Osteoblast (primary cell): ENCODE measurements at regions not wholly inside any gene's neighbourhood (a gene's known extent, or its start where the extent isn't known, plus 50 kb on each side); places are given as distances from the start of the nearest gene placed in this dataset.

ENCODE experiments used
- DNase-seq: peaks from one replicate; pipeline ENCODE4 v3.0.0; 2011; ENCODE audit warnings: low spot score, mixed read lengths; ENCODE audit not compliant: insufficient read length; ENCODE audit errors: missing footprints
- H2AFZ ChIP-seq: 2 replicates; pipeline ENCODE4 v1.6.0; 2011; ENCODE audit warnings: mild to moderate bottlenecking, low read length
- H3K27ac ChIP-seq: 2 replicates; pipeline ENCODE4 v1.5.1; 2011; ENCODE audit warnings: mild to moderate bottlenecking, low read depth, low read length, moderate library complexity
- H3K27me3 ChIP-seq: 2 replicates; pipeline ENCODE4 v1.6.0; 2012; ENCODE audit warnings: mild to moderate bottlenecking, control low read depth, inconsistent platforms, low read length, moderate library complexity; ENCODE audit not compliant: insufficient read depth
- H3K36me3 ChIP-seq: 2 replicates; pipeline ENCODE4 v1.5.1; 2011; ENCODE audit warnings: mild to moderate bottlenecking, low read length, control low read depth, moderate library complexity; ENCODE audit not compliant: insufficient read depth
- H3K4me1 ChIP-seq: 2 replicates; pipeline ENCODE4 v1.5.1; 2011; ENCODE audit warnings: mild to moderate bottlenecking, low read length, control low read depth, moderate library complexity; ENCODE audit not compliant: insufficient read depth
- H3K4me2 ChIP-seq: 2 replicates; pipeline ENCODE4 v1.6.0; 2011; ENCODE audit warnings: mild to moderate bottlenecking, low read length; ENCODE audit not compliant: insufficient read depth
- H3K4me3 ChIP-seq: fragments of 200-600 bp; sonication (generic); 3 replicates; pipeline ENCODE4 v1.5.1; 2012; ENCODE audit warnings: mild to moderate bottlenecking, low read length, inconsistent platforms; ENCODE audit not compliant: insufficient read depth
- H3K79me2 ChIP-seq: 2 replicates; pipeline ENCODE4 v1.6.0; 2012; ENCODE audit warnings: mild to moderate bottlenecking, low read length, control low read depth, inconsistent platforms; ENCODE audit not compliant: insufficient read depth
- H3K9me3 ChIP-seq: 2 replicates; pipeline ENCODE4 v1.5.1; 2011; ENCODE audit warnings: low read depth, low read length, control low read depth
- H4K20me1 ChIP-seq: 2 replicates; pipeline ENCODE4 v1.6.0; 2012; ENCODE audit warnings: mild to moderate bottlenecking, low read length, control low read depth; ENCODE audit not compliant: insufficient read depth
- CTCF ChIP-seq: IDR thresholded peaks from 2 replicates; pipeline ENCODE4 v1.5.1; 2011; ENCODE audit warnings: mild to moderate bottlenecking, low read depth, low read length, moderate library complexity; ENCODE audit errors: extremely low read depth

- no peaks in the 10 kb centered on the region for H3K79me2 ChIP-seq
- H4K20me1 ChIP-seq = no peaks in the 10 kb centered on the region
- no peak overlapping the region for H3K4me2 ChIP-seq
- TF ChIP-seq CTCF = no peak
- no peak overlapping the region for H3K4me3 ChIP-seq
- H3K9me3 ChIP-seq = peaks cover 2% of the 10 kb centered on the region
- H2AFZ ChIP-seq = no peak overlapping the region
- no peaks in the 10 kb centered on the region for H3K36me3 ChIP-seq
- DNase-seq = no peak
- H3K27ac ChIP-seq = no peak overlapping the region
- H3K27me3 ChIP-seq = no peaks in the 10 kb centered on the region
- no peaks in the 10 kb centered on the region for H3K4me1 ChIP-seq
Measured at GRCh38 chr15:97401970-97402369, 558.5 kb upstream of the ARRDC4 start.

DNA sequence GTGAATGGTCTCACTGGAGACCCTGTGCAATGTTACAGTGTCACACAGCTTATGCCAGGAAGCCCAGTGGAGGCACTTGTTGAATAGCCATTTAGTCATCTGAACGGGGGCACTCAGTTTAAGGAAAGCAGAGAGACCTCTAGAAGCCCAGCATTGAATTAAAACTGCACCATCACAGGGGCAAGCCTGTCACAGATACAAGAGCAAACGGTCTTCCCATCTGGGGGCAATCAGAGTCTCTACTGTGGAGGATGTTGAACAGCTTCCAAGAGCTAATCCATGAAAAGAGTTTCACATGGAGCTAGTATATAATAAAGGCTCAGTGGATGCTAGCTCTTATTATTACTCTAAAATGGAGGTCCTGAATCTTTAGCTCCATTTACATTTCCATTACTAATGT is 553.7 kb upstream of the ARRDC4 start:
- Histone ChIP-seq H3K4me1 (no peaks in the 10 kb centered on the region), H3K4me3 (no peak overlapping the region), H3K9me3 (peaks cover 5% of the 10 kb centered on the region), H3K27ac (no peak overlapping the region), H3K79me2 (no peaks in the 10 kb centered on the region), H3K4me2 (no peak overlapping the region), H4K20me1 (no peaks in the 10 kb centered on the region), H2AFZ (no peak overlapping the region), H3K27me3 (no peaks in the 10 kb centered on the region), H3K36me3 (no peaks in the 10 kb centered on the region)
- DNase-seq = no peak
- no peak for TF ChIP-seq CTCF

DNA sequence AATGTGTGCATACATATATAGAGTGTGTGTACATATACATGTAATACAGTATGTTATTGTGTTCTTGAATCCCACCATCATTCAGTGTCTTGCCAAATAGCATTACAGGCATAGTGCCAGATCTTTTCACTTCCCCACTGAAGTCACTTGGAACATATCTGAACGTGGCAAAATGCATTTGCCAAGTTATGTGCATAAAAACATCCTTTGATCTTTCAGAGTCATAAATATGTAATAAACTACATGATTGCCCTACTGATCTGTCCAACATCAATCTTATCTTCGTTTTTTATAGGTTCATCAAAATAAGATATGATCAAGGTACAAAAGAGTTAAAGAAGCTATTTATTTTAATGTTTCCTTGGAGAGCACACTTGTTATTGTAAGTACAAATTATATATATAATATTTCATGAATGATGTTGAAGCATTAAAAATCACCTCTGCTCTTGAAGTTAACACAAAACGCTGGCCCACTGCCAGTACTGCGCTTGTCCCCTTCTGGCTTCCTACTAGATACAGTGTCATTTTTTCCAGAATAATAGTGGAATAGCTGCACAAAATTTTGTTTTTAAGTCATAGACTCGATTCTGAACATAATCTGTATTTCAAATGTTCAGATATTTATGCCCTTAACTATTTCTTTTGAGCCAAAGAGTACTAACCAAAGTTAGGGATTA is 549.5 kb upstream of the ARRDC4 start:
- Histone ChIP-seq H3K79me2 (no peaks in the 10 kb centered on the region), H3K36me3 (no peaks in the 10 kb centered on the region), H3K27ac (no peak overlapping the region), H3K9me3 (peaks cover 2% of the 10 kb centered on the region), H4K20me1 (no peaks in the 10 kb centered on the region), H2AFZ (no peak overlapping the region), H3K27me3 (no peaks in the 10 kb centered on the region), H3K4me1 (no peaks in the 10 kb centered on the region), H3K4me3 (no peak overlapping the region), H3K4me2 (no peak overlapping the region)
- no peak for DNase-seq
- no peak for TF ChIP-seq CTCF

DNA sequence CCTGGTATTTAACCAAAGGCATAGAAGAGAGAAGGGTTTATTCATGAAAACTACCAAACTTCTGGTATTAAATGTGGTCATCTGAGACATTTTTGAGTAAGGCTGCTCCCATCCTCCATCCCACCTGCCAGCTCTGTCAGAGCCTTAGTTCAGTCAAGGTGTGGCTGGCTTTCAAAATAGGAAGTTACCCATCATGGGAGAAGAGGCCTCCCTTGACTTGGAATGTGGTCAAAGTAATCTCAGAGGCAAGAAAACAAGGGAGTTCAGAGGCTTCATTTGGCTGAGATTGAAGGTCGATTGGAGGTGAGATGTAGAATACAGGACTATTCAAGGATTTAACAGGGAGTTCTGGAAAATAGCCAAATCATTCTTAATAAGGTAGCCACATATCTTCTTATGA is 540.4 kb upstream of the ARRDC4 start:
- Histone ChIP-seq H3K4me1 (no peaks in the 10 kb centered on the region), H3K27me3 (no peaks in the 10 kb centered on the region), H3K4me3 (no peak overlapping the region), H3K9me3 (peaks cover 2% of the 10 kb centered on the region), H2AFZ (no peak overlapping the region), H3K36me3 (no peaks in the 10 kb centered on the region), H4K20me1 (no peaks in the 10 kb centered on the region), H3K27ac (no peak overlapping the region), H3K79me2 (no peaks in the 10 kb centered on the region), H3K4me2 (no peak overlapping the region)
- no peak for TF ChIP-seq CTCF
- no peak for DNase-seq
